PC-9 (cell line): ENCODE measurements at regions not wholly inside any gene's neighbourhood (a gene's known extent, or its start where the extent isn't known, plus 50 kb on each side); places are given as distances from the start of the nearest gene placed in this dataset.

Source experiments
- EZH2 ChIP-seq: fragments of 200-600 bp; sonication (generic); IDR thresholded peaks from 2 replicates; pipeline ENCODE4 v1.8.0; 2017; ENCODE audit warnings: antibody characterized with exemption, low read depth
- TF ChIP-seq, protein P1 (sequence below): fragments of 200-600 bp; sonication (generic); conservative IDR thresholded peaks from 2 replicates; pipeline ENCODE4 v1.6.1; 2017; ENCODE audit warnings: mixed run types, antibody characterized with exemption, mild to moderate bottlenecking, moderate library complexity

DNA sequence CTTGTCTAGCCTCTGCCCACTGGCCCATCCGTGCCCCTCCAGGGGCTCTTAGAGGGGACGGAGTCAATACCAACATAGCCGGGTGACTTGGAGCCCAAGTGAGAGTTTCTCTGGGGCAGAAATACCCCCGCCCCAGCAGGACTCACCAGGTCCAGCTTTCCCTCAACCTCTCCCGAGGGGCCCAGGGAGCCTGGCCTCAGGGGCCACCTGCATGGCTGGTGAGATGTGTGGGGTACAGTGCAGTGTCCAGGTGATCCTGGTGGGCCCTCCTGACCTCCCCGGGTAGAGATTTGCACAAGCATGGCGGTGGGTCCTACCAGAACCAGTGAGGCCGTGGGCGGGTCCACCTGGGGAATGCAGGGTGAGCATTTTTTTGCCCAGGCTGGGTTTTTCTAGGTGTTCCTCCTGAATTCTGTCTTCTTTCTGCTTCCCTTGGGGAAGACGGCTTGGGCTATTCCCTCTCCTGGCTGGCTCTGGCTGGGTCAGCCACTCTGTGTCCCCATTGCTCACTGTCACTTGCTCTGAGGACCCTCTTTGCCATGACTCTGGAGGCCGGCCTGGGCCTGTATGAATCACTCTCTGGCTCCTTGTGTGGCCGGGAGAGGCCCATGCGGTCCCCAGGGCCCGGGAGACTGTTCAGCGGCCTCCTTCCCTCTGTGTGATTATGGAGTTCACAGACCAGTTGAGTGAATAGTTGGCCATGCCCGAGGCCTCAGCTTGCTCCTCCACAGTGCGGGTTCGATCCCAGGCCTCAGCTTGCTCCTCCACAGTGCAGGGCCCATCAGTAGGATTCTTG lies 71.0 kb upstream of the NKX1-1 start:
- TF ChIP-seq, protein P1, sequence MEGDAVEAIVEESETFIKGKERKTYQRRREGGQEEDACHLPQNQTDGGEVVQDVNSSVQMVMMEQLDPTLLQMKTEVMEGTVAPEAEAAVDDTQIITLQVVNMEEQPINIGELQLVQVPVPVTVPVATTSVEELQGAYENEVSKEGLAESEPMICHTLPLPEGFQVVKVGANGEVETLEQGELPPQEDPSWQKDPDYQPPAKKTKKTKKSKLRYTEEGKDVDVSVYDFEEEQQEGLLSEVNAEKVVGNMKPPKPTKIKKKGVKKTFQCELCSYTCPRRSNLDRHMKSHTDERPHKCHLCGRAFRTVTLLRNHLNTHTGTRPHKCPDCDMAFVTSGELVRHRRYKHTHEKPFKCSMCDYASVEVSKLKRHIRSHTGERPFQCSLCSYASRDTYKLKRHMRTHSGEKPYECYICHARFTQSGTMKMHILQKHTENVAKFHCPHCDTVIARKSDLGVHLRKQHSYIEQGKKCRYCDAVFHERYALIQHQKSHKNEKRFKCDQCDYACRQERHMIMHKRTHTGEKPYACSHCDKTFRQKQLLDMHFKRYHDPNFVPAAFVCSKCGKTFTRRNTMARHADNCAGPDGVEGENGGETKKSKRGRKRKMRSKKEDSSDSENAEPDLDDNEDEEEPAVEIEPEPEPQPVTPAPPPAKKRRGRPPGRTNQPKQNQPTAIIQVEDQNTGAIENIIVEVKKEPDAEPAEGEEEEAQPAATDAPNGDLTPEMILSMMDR: no peak
- TF ChIP-seq EZH2: no peak
